H1 (cell line): ENCODE measurements at regions not wholly inside any gene's neighbourhood (a gene's known extent, or its start where the extent isn't known, plus 50 kb on each side); places are given as distances from the start of the nearest gene placed in this dataset.

Experiments
- CTCF ChIA-PET: fragments of 300-600 bp; sonication (Branson Sonifier 250); formaldehyde crosslinking; loops from one replicate; lab custom pipeline; 2021; ENCODE audit not compliant: partially characterized antibody; lab: Charles Lee
- POLR2A ChIA-PET: fragments of 300-600 bp; sonication (Branson Sonifier 250); formaldehyde crosslinking; loops from one replicate; lab custom pipeline; 2021; ENCODE audit warnings: inconsistent platforms; ENCODE audit not compliant: partially characterized antibody; lab: Charles Lee
- DNase-seq, 2 experiments: peaks; one replicate each; pipeline versions ENCODE4 v3.0.0 to v3.0.0-alpha.2; 2010 to 2022; ENCODE audit warnings: low spot score in 2 of 2, low read depth in 1 of 2, mixed read lengths in 1 of 2
- FAIRE-seq: peaks from 2 replicates; lab custom pipeline; 2011; peaks lifted over from hg19 to GRCh38; lab: Jason Lieb, UNC
- H2AFZ ChIP-seq: 2 replicates; pipeline ENCODE4 v1.8.1; 2012; ENCODE audit warnings: low read length, inconsistent platforms
- H2AK5ac ChIP-seq: 2 replicates; pipeline ENCODE4 v1.6.1; 2013; ENCODE audit warnings: low read depth, low read length
- H2BK120ac ChIP-seq: replicated peaks from 2 replicates; pipeline ENCODE3; 2013; ENCODE audit warnings: low read depth, low read length, inconsistent platforms
- H2BK12ac ChIP-seq: 2 replicates; pipeline ENCODE4 v1.6.1; 2013; ENCODE audit warnings: low read depth, low read length
- H2BK15ac ChIP-seq: 2 replicates; pipeline ENCODE4 v1.6.1; 2013; ENCODE audit warnings: low read length
- H2BK20ac ChIP-seq: 2 replicates; pipeline ENCODE4 v1.6.1; 2013; ENCODE audit warnings: low read length
- H2BK5ac ChIP-seq: 2 replicates; pipeline ENCODE4 v1.6.1; 2013; ENCODE audit warnings: low read depth, low read length
- H3K14ac ChIP-seq: 2 replicates; pipeline ENCODE4 v1.6.1; 2013; ENCODE audit warnings: inconsistent platforms; ENCODE audit not compliant: insufficient read length
- H3K18ac ChIP-seq: 2 replicates; pipeline ENCODE4 v1.6.1; 2013; ENCODE audit warnings: low read length; ENCODE audit errors: extremely low read depth
- H3K23ac ChIP-seq: 2 replicates; pipeline ENCODE4 v1.6.1; 2013; ENCODE audit warnings: inconsistent platforms; ENCODE audit not compliant: insufficient read length
- H3K23me2 ChIP-seq: 2 replicates; pipeline ENCODE4 v1.6.1; 2013; ENCODE audit warnings: low read depth, low read length
- H3K27ac ChIP-seq: 2 replicates; pipeline ENCODE4 v1.6.1; 2011; ENCODE audit warnings: low read depth, low read length, inconsistent platforms
- H3K27me3 ChIP-seq, 4 experiments: replicated peaks in 1 of 4; 1 replicate in 1 of 4; 2 replicates in 3 of 4; pipeline versions ENCODE4 v1.6.1 to v1.8.1; 2011 to 2013; ENCODE audit warnings: low read length in 3 of 4, mild to moderate bottlenecking in 3 of 4, inconsistent platforms in 2 of 4, mixed read lengths in 2 of 4, moderate library complexity in 1 of 4; ENCODE audit not compliant: control insufficient read depth in 3 of 4, insufficient read depth in 3 of 4; ENCODE audit errors: extremely low read depth in 1 of 4
- H3K36me3 ChIP-seq, 4 experiments: 2 replicates each; pipeline versions ENCODE4 v1.6.1 to v1.8.1; 2011 to 2013; ENCODE audit warnings: mild to moderate bottlenecking in 4 of 4, low read length in 3 of 4, moderate library complexity in 2 of 4, control low read depth in 1 of 4, inconsistent platforms in 1 of 4; ENCODE audit not compliant: insufficient read depth in 4 of 4, control insufficient read depth in 2 of 4
- H3K4ac ChIP-seq: replicated peaks from 2 replicates; pipeline ENCODE3; 2013; ENCODE audit warnings: low read length, low read depth, mixed read lengths, inconsistent platforms; ENCODE audit not compliant: insufficient read length
- H3K4me1 ChIP-seq, 4 experiments: replicated peaks in 1 of 4; 1 replicate in 1 of 4; 2 replicates in 3 of 4; pipeline versions ENCODE4 v1.6.1 to v1.8.1; 2011 to 2013; ENCODE audit warnings: low read length in 3 of 4, inconsistent platforms in 2 of 4, mixed read lengths in 1 of 4; ENCODE audit not compliant: insufficient read depth in 4 of 4, control insufficient read depth in 3 of 4
- H3K4me2 ChIP-seq, 2 experiments: 2 replicates each; pipeline versions ENCODE4 v1.6.1 to v1.8.1; 2011 to 2013; ENCODE audit warnings: low read depth in 2 of 2, low read length in 2 of 2, control low read depth in 1 of 2, inconsistent platforms in 1 of 2, mild to moderate bottlenecking in 1 of 2; ENCODE audit not compliant: insufficient read depth in 1 of 2
- H3K4me3 ChIP-seq, 4 experiments: fragments of 200-600, 300-600 bp in 1 of 4; sonication (generic), shearing (Covaris generic), sonication (Bioruptor Twin) in 1 of 4; 2 replicates each; pipeline versions ENCODE4 v1.5.1 to v1.8.1; 2011 to 2016; ENCODE audit warnings: low read length in 4 of 4, low read depth in 3 of 4, control low read depth in 2 of 4, inconsistent platforms in 2 of 4, mild to moderate bottlenecking in 2 of 4, mixed read lengths in 1 of 4, moderate library complexity in 1 of 4; ENCODE audit not compliant: insufficient read depth in 2 of 4; ENCODE audit errors: extremely low read depth in 1 of 4
- H3K56ac ChIP-seq: replicated peaks from 2 replicates; pipeline ENCODE3; 2013; ENCODE audit warnings: low read depth, mild to moderate bottlenecking, mixed read lengths, low read length, inconsistent platforms; ENCODE audit not compliant: insufficient read length
- H3K79me1 ChIP-seq: 2 replicates; pipeline ENCODE4 v1.6.1; 2013; ENCODE audit warnings: low read depth, low read length, control low read depth
- H3K79me2 ChIP-seq, 2 experiments: 2 replicates each; pipeline versions ENCODE4 v1.6.1 to v1.8.1; 2012 to 2013; ENCODE audit warnings: low read length in 2 of 2, mild to moderate bottlenecking in 2 of 2, inconsistent platforms in 1 of 2; ENCODE audit not compliant: insufficient read depth in 2 of 2, control insufficient read depth in 1 of 2
- H3K9ac ChIP-seq, 4 experiments: replicated peaks in 1 of 4; 1 replicate in 1 of 4; 2 replicates in 3 of 4; pipeline versions ENCODE4 v1.6.1 to v1.8.1; 2011 to 2013; ENCODE audit warnings: low read depth in 3 of 4, low read length in 3 of 4, control low read depth in 2 of 4, mild to moderate bottlenecking in 2 of 4, moderate library complexity in 2 of 4, inconsistent platforms in 1 of 4; ENCODE audit errors: extremely low read depth in 1 of 4
- H3K9me3 ChIP-seq, 2 experiments: 2 replicates each; pipeline versions ENCODE4 v1.6.1 to v1.8.1; 2012 to 2013; ENCODE audit warnings: mild to moderate bottlenecking in 2 of 2, moderate library complexity in 2 of 2, control low read depth in 1 of 2, inconsistent platforms in 1 of 2, low read depth in 1 of 2, low read length in 1 of 2, mixed read lengths in 1 of 2; ENCODE audit not compliant: insufficient read depth in 2 of 2
- H4K20me1 ChIP-seq, 2 experiments: replicated peaks in 1 of 2; 2 replicates each; pipeline versions ENCODE3 to v1.8.1; 2011 to 2013; ENCODE audit warnings: inconsistent platforms in 2 of 2, low read length in 2 of 2, mild to moderate bottlenecking in 1 of 2; ENCODE audit not compliant: insufficient read depth in 2 of 2, control insufficient read depth in 1 of 2
- H4K5ac ChIP-seq: 2 replicates; pipeline ENCODE4 v1.6.1; 2013; ENCODE audit warnings: low read length, low read depth, mixed read lengths, inconsistent platforms; ENCODE audit not compliant: insufficient read length
- H4K8ac ChIP-seq: 2 replicates; pipeline ENCODE4 v1.8.0; 2013; ENCODE audit warnings: mild to moderate bottlenecking, moderate library complexity, low read length, inconsistent platforms; ENCODE audit not compliant: insufficient read depth; ENCODE audit errors: extremely low read depth
- H4K91ac ChIP-seq: replicated peaks from 2 replicates; pipeline ENCODE3; 2013; ENCODE audit warnings: low read length, mixed read lengths, inconsistent platforms; ENCODE audit not compliant: insufficient read length
- BACH1 ChIP-seq: IDR thresholded peaks from 2 replicates; pipeline ENCODE4 v1.6.1; 2012; ENCODE audit warnings: low read length, improper control_type of control experiment
- BCL11A ChIP-seq, 2 experiments: IDR thresholded peaks; one replicate each; pipeline ENCODE4 v1.6.1; 2011; ENCODE audit warnings: low read depth in 2 of 2, low read length in 2 of 2, mild to moderate bottlenecking in 2 of 2
- CBX8 ChIP-seq: fragments of 300-800, 300-1000 bp; sonication (generic); IDR thresholded peaks from 2 replicates; pipeline ENCODE4 v1.7.1; 2016; ENCODE audit warnings: low read depth, low read length, borderline replicate concordance
- CEBPB ChIP-seq: IDR thresholded peaks from 2 replicates; pipeline ENCODE4 v1.6.1; 2012; ENCODE audit warnings: low read depth, low read length
- CREB1 ChIP-seq: IDR thresholded peaks from 2 replicates; pipeline ENCODE4 v1.6.1; 2012; ENCODE audit warnings: inconsistent platforms
- EGR1 ChIP-seq: IDR thresholded peaks from 2 replicates; pipeline ENCODE4 v1.6.1; 2011; ENCODE audit warnings: low read depth, low read length, borderline replicate concordance
- EP300 ChIP-seq, 2 experiments: IDR thresholded peaks; 1 replicate in 1 of 2; 2 replicates in 1 of 2; pipeline ENCODE4 v1.6.1; 2011 to 2012; ENCODE audit warnings: low read depth in 2 of 2, low read length in 2 of 2, mild to moderate bottlenecking in 2 of 2, borderline replicate concordance in 1 of 2, inconsistent platforms in 1 of 2, moderate library complexity in 1 of 2
- HDAC6 ChIP-seq: IDR thresholded peaks from one replicate; pipeline ENCODE4 v1.7.1; 2012; ENCODE audit warnings: low read depth, mild to moderate bottlenecking, inconsistent platforms, low read length, moderate library complexity
- MAFK ChIP-seq: IDR thresholded peaks from 2 replicates; pipeline ENCODE4 v1.6.1; 2012; ENCODE audit warnings: low read depth, mild to moderate bottlenecking, improper control_type of control experiment, low read length
- MAX ChIP-seq: IDR thresholded peaks from 2 replicates; pipeline ENCODE4 v1.6.1; 2012; ENCODE audit warnings: inconsistent platforms
- PHF8 ChIP-seq: fragments of 200-600 bp; sonication (generic); conservative IDR thresholded peaks from 2 replicates; pipeline ENCODE4 v1.7.1; 2012; ENCODE audit warnings: low read depth, mild to moderate bottlenecking, inconsistent platforms, low read length, moderate library complexity
- RAD21 ChIP-seq, 2 experiments: IDR thresholded peaks in 1 of 2; conservative IDR thresholded peaks in 1 of 2; 2 replicates each; pipeline ENCODE4 v1.6.1; 2011; ENCODE audit warnings: low read depth in 2 of 2, low read length in 2 of 2, improper control_type of control experiment in 1 of 2, inconsistent platforms in 1 of 2, mild to moderate bottlenecking in 1 of 2, moderate library complexity in 1 of 2
- TBP ChIP-seq: IDR thresholded peaks from 2 replicates; pipeline ENCODE4 v1.6.1; 2011; ENCODE audit warnings: low read depth, low read length, improper control_type of control experiment
- USF2 ChIP-seq: IDR thresholded peaks from 2 replicates; pipeline ENCODE4 v1.6.1; 2011; ENCODE audit warnings: low read length, improper control_type of control experiment
- WGBS, 2 experiments: shearing (Covaris generic) in 1 of 2; methylation state at CpG; one replicate each; pipeline versions ENCODE4 v1.1.6 to v1.1.7; 2013 to 2015; ENCODE audit warnings: low lambda C conversion rate in 2 of 2, mixed read lengths in 2 of 2, inconsistent platforms in 1 of 2, low coverage in 1 of 2, missing lambda C conversion rate in 1 of 2; ENCODE audit not compliant: insufficient replicate concordance in 2 of 2, insufficient coverage in 1 of 2, insufficient read length in 1 of 2; ENCODE audit errors: extremely low coverage in 1 of 2, missing lambda C conversion rate in 1 of 2; 5-methylcytosine and 5-hydroxymethylcytosine counted together

- no peak for DNase-seq
- H3K23me2 ChIP-seq, result no peaks in the 10 kb centered on the region
- H2AFZ ChIP-seq, result no peak overlapping the region
- no peak overlapping the region for H3K4me3 ChIP-seq
- no peak overlapping the region for H2BK5ac ChIP-seq
- TF ChIP-seq TBP (no peak), USF2 (no peak), CEBPB (no peak), EP300 (IDR thresholded peaks at IDR 0.05; ENCODE audit: borderline replicate concordance in 1 of 2, low read depth in 2 of 2, low read length in 2 of 2) (no peak), CBX8 (no peak), HDAC6 (no peak), CREB1 (no peak), BACH1 (no peak), MAX (no peak), BCL11A (IDR thresholded peaks at IDR 0.05; ENCODE audit: low read depth in 2 of 2, low read length in 2 of 2) (no peak), RAD21 (IDR thresholded peaks at IDR 0.05 in 1 of 2, conservative IDR thresholded peaks at IDR 0.05 in 1 of 2; ENCODE audit: low read depth in 2 of 2, low read length in 2 of 2) (no peak), EGR1 (no peak), PHF8 (no peak), MAFK (no peak)
- H3K4ac ChIP-seq, result no peak overlapping the region
- ChIA-PET POLR2A (no interaction called here), CTCF (interaction anchor here (0.6 to 1.4 kb wide), 3 partner anchors 58 to 1412 kb away, joined by 3 to 6 read pairs (median 3); no protein-coding TSS in a partner anchor)
- H3K9ac ChIP-seq, result no peak overlapping the region
- H4K8ac ChIP-seq, result no peak overlapping the region
- H2BK120ac ChIP-seq, result no peak overlapping the region
- H2BK15ac ChIP-seq, result no peak overlapping the region
- H3K27ac ChIP-seq, result no peak overlapping the region
- H2BK20ac ChIP-seq, result no peak overlapping the region
- no peaks in the 10 kb centered on the region for H3K36me3 ChIP-seq
- H3K4me1 ChIP-seq, result peaks cover 0 to 13% (median 10%) of the 10 kb centered on the region in 4 experiments; a peak in 5 of 7 replicates
- no peak overlapping the region for H3K18ac ChIP-seq
- no peaks in the 10 kb centered on the region for H3K79me2 ChIP-seq
- no peak overlapping the region for H3K14ac ChIP-seq
- WGBS, 2 experiments, result 95% methylated on average over 4 of the region's 4 CpGs; no CpG with 5 or more reads in 1 of the 2 experiments
- no peak overlapping the region for H3K23ac ChIP-seq
- no peak overlapping the region for H2BK12ac ChIP-seq
- H2AK5ac ChIP-seq, result no peak overlapping the region
- no peaks in the 10 kb centered on the region for H3K27me3 ChIP-seq
- H3K4me2 ChIP-seq, result no peak overlapping the region
- no peaks in the 10 kb centered on the region for H3K9me3 ChIP-seq
- H4K5ac ChIP-seq, result no peak overlapping the region
- no peaks in the 10 kb centered on the region for H3K79me1 ChIP-seq
- no peaks in the 10 kb centered on the region for H4K20me1 ChIP-seq
- no peak overlapping the region for H4K91ac ChIP-seq
- no peak for FAIRE-seq
- no peak overlapping the region for H3K56ac ChIP-seq
These were observed 254.0 kb upstream of the ATP2B1 start for GRCh38 chr12:89962648-89963047.
